ENCODE measurements at regions not wholly inside any gene's neighbourhood (a gene's known extent, or its start where the extent isn't known, plus 50 kb on each side); places are given as distances from the start of the nearest gene placed in this dataset.

- TF ChIP-seq POLR2A (IDR thresholded peaks at IDR 0.05), result no peak
- no peak for TF ChIP-seq CTCF (IDR thresholded peaks at IDR 0.05)
- H3K27me3 ChIP-seq, result peaks cover 3% of the 10 kb centered on the region
- 16 to 41% (median 29%) methylated on average over 16 to 22 of the region's 22 CpGs for WGBS, 4 donors
- H3K4me3 ChIP-seq, result no peak overlapping the region
- no peak overlapping the region for H3K27ac ChIP-seq
- intact Hi-C loops (cut with DNase I), result no loop called here
- no peaks in the 10 kb centered on the region for H3K9me3 ChIP-seq (replicated peaks in 1 of 3)
- peak in 1 of 7 donors; percentile 4 for DNase-seq
- H3K4me1 ChIP-seq (replicated peaks in 1 of 2), result no peaks in the 10 kb centered on the region
- H3K36me3 ChIP-seq (replicated peaks in 1 of 2), result no peaks in the 10 kb centered on the region
These were observed 115.4 kb downstream of the BRD1 start for GRCh38 chr22:49712195-49712791.

GRCh38 chr22:49710746-49711145 is 116.9 kb downstream of the BRD1 start:
- Histone ChIP-seq H3K9me3 (replicated peaks in 1 of 3) (no peaks in the 10 kb centered on the region), H3K4me1 (replicated peaks in 1 of 2) (no peaks in the 10 kb centered on the region), H3K27ac (no peak overlapping the region), H3K4me3 (no peak overlapping the region), H3K36me3 (replicated peaks in 1 of 2) (no peaks in the 10 kb centered on the region), H3K27me3 (peaks cover 8% of the 10 kb centered on the region)
- DNase-seq, result no peak
- intact Hi-C loops (cut with DNase I), result no loop called here
- WGBS, 4 donors, result 81 to 91% (median 84%) methylated on average over 9 of the region's 9 CpGs
- TF ChIP-seq POLR2A (IDR thresholded peaks at IDR 0.05), result no peak
- TF ChIP-seq CTCF (IDR thresholded peaks at IDR 0.05), result no peak

- WGBS, 4 donors, result 61 to 68% (median 66%) methylated on average over 4 of the region's 4 CpGs
- TF ChIP-seq CTCF (IDR thresholded peaks at IDR 0.05), result no peak
- no peak for TF ChIP-seq POLR2A (IDR thresholded peaks at IDR 0.05)
- H3K27me3 ChIP-seq, result peaks cover 18% of the 10 kb centered on the region
These were observed 118.2 kb downstream of the BRD1 start for GRCh38 chr22:49709464-49709863.

GRCh38 chr22:49705972-49706352 is 121.7 kb downstream of the BRD1 start:
- Histone ChIP-seq H3K9me3 (replicated peaks in 1 of 3) (no peaks in the 10 kb centered on the region), H3K27me3 (peaks cover 43% of the 10 kb centered on the region), H3K4me3 (no peak overlapping the region), H3K4me1 (replicated peaks in 1 of 2) (no peaks in the 10 kb centered on the region), H3K27ac (no peak overlapping the region), H3K36me3 (replicated peaks in 1 of 2) (no peaks in the 10 kb centered on the region)
- DNase-seq, result no peak
- intact Hi-C loops (cut with DNase I), result no loop called here
- WGBS, 4 donors, result 78 to 81% (median 80%) methylated on average over 13 of the region's 13 CpGs
- TF ChIP-seq CTCF (IDR thresholded peaks at IDR 0.05) (no peak), POLR2A (IDR thresholded peaks at IDR 0.05) (no peak)

More at GRCh38 chr22:49709464-49709863, 118.2 kb downstream of the BRD1 start:
- no peak for DNase-seq
- H3K4me3 ChIP-seq, result no peak overlapping the region
- no peaks in the 10 kb centered on the region for H3K4me1 ChIP-seq (replicated peaks in 1 of 2)
- no peak overlapping the region for H3K27ac ChIP-seq
- H3K36me3 ChIP-seq (replicated peaks in 1 of 2), result no peaks in the 10 kb centered on the region
- intact Hi-C loops (cut with DNase I), result no loop called here
- no peaks in the 10 kb centered on the region for H3K9me3 ChIP-seq (replicated peaks in 1 of 3)

All from adrenal gland (tissue), 9 donors.